Caco-2 (cell line): ENCODE measurements at regions not wholly inside any gene's neighbourhood (a gene's known extent, or its start where the extent isn't known, plus 50 kb on each side); places are given as distances from the start of the nearest gene placed in this dataset.

Source experiments
- BruUV-seq: library from RNA; stranded (reverse); fragments of 400-500 nt; replicated peaks from 2 replicates; lab custom pipeline; 2021; lab: Mats Ljungman, UMichigan
- CTCF ChIA-PET: fragments of 300-600 bp; sonication (Branson Sonifier 250); formaldehyde crosslinking; loops from one replicate; lab custom pipeline; 2022; ENCODE audit warnings: antibody characterized with exemption; lab: Charles Lee
- POLR2A ChIA-PET: fragments of 300-600 bp; sonication (Branson Sonifier 250); formaldehyde crosslinking; loops from one replicate; lab custom pipeline; 2022; ENCODE audit warnings: antibody characterized with exemption; lab: Charles Lee
- DNase-seq, 2 experiments: peaks; one replicate each; pipeline versions ENCODE4 v3.0.0 to v3.0.0-alpha.2; 2020 to 2022
- H3K27me3 ChIP-seq: replicated peaks from 2 replicates; pipeline ENCODE4 v1.6.0; 2011; ENCODE audit warnings: low read length; ENCODE audit not compliant: control insufficient read depth, insufficient read depth
- H3K36me3 ChIP-seq: 2 replicates; pipeline ENCODE4 v1.5.1; 2011; ENCODE audit warnings: low read length; ENCODE audit not compliant: control insufficient read depth, insufficient read depth
- H3K4me1 ChIP-seq: fragments of 250-450 bp; sonication (Bioruptor Pico); 2 replicates; pipeline ENCODE4 v1.5.1; 2020; ENCODE audit warnings: mild to moderate bottlenecking
- H3K4me3 ChIP-seq: 2 replicates; pipeline ENCODE4 v1.5.1; 2011; ENCODE audit warnings: low read depth, mild to moderate bottlenecking, control low read depth, low read length
- H3K9me3 ChIP-seq: fragments of 250-450 bp; sonication (Bioruptor Pico); 2 replicates; pipeline ENCODE4 v1.5.1; 2020; ENCODE audit warnings: mild to moderate bottlenecking, moderate library complexity
- H3K27ac Mint-ChIP-seq: one replicate; pipeline ENCODE4 v1.8.0; 2022; ENCODE audit warnings: mixed read lengths; ENCODE audit not compliant: unreplicated experiment
- H3K27me3 Mint-ChIP-seq: one replicate; pipeline ENCODE4 v1.8.0; 2022; ENCODE audit warnings: mixed read lengths; ENCODE audit not compliant: insufficient read depth, unreplicated experiment
- H3K36me3 Mint-ChIP-seq: one replicate; pipeline ENCODE4 v1.8.0; 2022; ENCODE audit warnings: mild to moderate bottlenecking, mixed read lengths; ENCODE audit not compliant: insufficient read depth, unreplicated experiment
- H3K4me1 Mint-ChIP-seq: one replicate; pipeline ENCODE4 v1.8.0; 2022; ENCODE audit warnings: low read depth, mixed read lengths; ENCODE audit not compliant: unreplicated experiment
- H3K4me3 Mint-ChIP-seq: one replicate; pipeline ENCODE4 v1.8.0; 2022; ENCODE audit warnings: mild to moderate bottlenecking, moderate library complexity, mixed read lengths; ENCODE audit not compliant: unreplicated experiment
- H3K9me3 Mint-ChIP-seq: one replicate; pipeline ENCODE4 v1.8.0; 2022; ENCODE audit warnings: mixed read lengths; ENCODE audit not compliant: unreplicated experiment
- intact Hi-C: fragments of 100-400 bp; cut with micrococcal nuclease; formaldehyde crosslinking; loops from one replicate; pipeline ENCODE4 v1.10.0; 2022; ENCODE audit not compliant: unreplicated experiment
- TF ChIP-seq, protein P1 (sequence below), 2 experiments: fragments of 200-600 bp in 1 of 2; IDR thresholded peaks; 1 replicate in 1 of 2; 2 replicates in 1 of 2; pipeline versions ENCODE4 v1.5.1 to v1.8.0; 2011 to 2022; ENCODE audit warnings: antibody characterized with exemption in 1 of 2, control low read depth in 1 of 2, inconsistent platforms in 1 of 2, low read depth in 1 of 2, low read length in 1 of 2, mild to moderate bottlenecking in 1 of 2, moderate library complexity in 1 of 2; ENCODE audit not compliant: insufficient read depth in 1 of 2, severe bottlenecking in 1 of 2, unreplicated experiment in 1 of 2

GRCh38 chr3:72517336-72517735, 330.9 kb downstream of the SHQ1 start:
- ChIA-PET CTCF (interaction anchor here (0.6 kb wide), 1 partner anchor 87 kb away, joined by 3 read pairs; no protein-coding TSS in a partner anchor), POLR2A (no interaction called here)
- no peak overlapping the region for H3K4me3 ChIP-seq
- H3K9me3 ChIP-seq = no peaks in the 10 kb centered on the region
- intact Hi-C loops = no loop called here
- peaks cover 7% of the 10 kb centered on the region for H3K4me1 Mint-ChIP-seq
- no peak for DNase-seq
- no peaks in the 10 kb centered on the region for H3K9me3 Mint-ChIP-seq
- TF ChIP-seq, protein P1, sequence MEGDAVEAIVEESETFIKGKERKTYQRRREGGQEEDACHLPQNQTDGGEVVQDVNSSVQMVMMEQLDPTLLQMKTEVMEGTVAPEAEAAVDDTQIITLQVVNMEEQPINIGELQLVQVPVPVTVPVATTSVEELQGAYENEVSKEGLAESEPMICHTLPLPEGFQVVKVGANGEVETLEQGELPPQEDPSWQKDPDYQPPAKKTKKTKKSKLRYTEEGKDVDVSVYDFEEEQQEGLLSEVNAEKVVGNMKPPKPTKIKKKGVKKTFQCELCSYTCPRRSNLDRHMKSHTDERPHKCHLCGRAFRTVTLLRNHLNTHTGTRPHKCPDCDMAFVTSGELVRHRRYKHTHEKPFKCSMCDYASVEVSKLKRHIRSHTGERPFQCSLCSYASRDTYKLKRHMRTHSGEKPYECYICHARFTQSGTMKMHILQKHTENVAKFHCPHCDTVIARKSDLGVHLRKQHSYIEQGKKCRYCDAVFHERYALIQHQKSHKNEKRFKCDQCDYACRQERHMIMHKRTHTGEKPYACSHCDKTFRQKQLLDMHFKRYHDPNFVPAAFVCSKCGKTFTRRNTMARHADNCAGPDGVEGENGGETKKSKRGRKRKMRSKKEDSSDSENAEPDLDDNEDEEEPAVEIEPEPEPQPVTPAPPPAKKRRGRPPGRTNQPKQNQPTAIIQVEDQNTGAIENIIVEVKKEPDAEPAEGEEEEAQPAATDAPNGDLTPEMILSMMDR (IDR thresholded peaks at IDR 0.05; ENCODE audit: insufficient read depth in 1 of 2, low read depth in 1 of 2, low read length in 1 of 2, severe bottlenecking in 1 of 2, unreplicated experiment in 1 of 2) = no peak
- no peaks in the 10 kb centered on the region for H3K27me3 ChIP-seq
- no peak overlapping the region for H3K27ac Mint-ChIP-seq
- H3K4me3 Mint-ChIP-seq = no peak overlapping the region
- no peaks in the 10 kb centered on the region for H3K27me3 Mint-ChIP-seq
- BruUV-seq = no TSS peak
- H3K4me1 ChIP-seq = peaks cover 26% of the 10 kb centered on the region; the same call in 1 of the 2 replicates
- no peaks in the 10 kb centered on the region for H3K36me3 ChIP-seq
- no peaks in the 10 kb centered on the region for H3K36me3 Mint-ChIP-seq

GRCh38 chr3:72516361-72516760, 331.9 kb downstream of the SHQ1 start:
- intact Hi-C loops = no loop called here
- ChIA-PET CTCF (no interaction called here), POLR2A (no interaction called here)
- Mint-ChIP-seq H3K36me3 (no peaks in the 10 kb centered on the region), H3K27ac (no peak overlapping the region), H3K9me3 (no peaks in the 10 kb centered on the region), H3K4me1 (peaks cover 7% of the 10 kb centered on the region), H3K4me3 (no peak overlapping the region), H3K27me3 (no peaks in the 10 kb centered on the region)
- no peaks in the 10 kb centered on the region for H3K36me3 ChIP-seq
- H3K4me3 ChIP-seq = no peak overlapping the region
- DNase-seq = no peak
- TF ChIP-seq, protein P1 (IDR thresholded peaks at IDR 0.05; ENCODE audit: insufficient read depth in 1 of 2, low read depth in 1 of 2, low read length in 1 of 2, severe bottlenecking in 1 of 2, unreplicated experiment in 1 of 2) = no peak
- no TSS peak for BruUV-seq
- H3K9me3 ChIP-seq = no peaks in the 10 kb centered on the region
- H3K4me1 ChIP-seq = peaks cover 26% of the 10 kb centered on the region; the same call in 1 of the 2 replicates
- no peaks in the 10 kb centered on the region for H3K27me3 ChIP-seq

DNA sequence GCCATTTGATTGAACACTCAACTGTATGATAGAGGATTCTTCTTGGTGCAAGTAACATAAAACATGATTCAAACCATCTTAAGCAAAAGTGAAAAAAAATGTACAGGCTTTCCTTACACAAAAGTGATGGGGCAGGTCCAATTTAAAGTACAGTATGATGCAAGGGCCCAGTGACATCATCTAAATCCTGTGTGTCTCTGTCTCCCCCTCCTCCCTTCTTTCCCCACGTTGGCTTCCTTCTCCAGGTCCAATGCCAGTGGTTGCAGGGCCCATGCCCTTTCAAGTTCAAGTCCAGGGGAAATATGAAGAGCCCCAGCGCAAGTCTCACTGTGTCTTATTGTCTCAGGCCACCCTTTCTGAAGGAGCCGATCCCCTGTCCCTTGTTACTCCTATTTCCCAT, 332.3 kb downstream of the SHQ1 start:
- no peaks in the 10 kb centered on the region for H3K27me3 ChIP-seq
- no peaks in the 10 kb centered on the region for H3K36me3 ChIP-seq
- H3K4me3 ChIP-seq = no peak overlapping the region
- H3K4me1 ChIP-seq = peaks cover 23% of the 10 kb centered on the region; the same call in 1 of the 2 replicates
- Mint-ChIP-seq H3K4me1 (peaks cover 7% of the 10 kb centered on the region), H3K27ac (no peak overlapping the region), H3K27me3 (no peaks in the 10 kb centered on the region), H3K36me3 (no peaks in the 10 kb centered on the region), H3K9me3 (no peaks in the 10 kb centered on the region), H3K4me3 (no peak overlapping the region)
- ChIA-PET CTCF (no interaction called here), POLR2A (no interaction called here)
- BruUV-seq = no TSS peak
- no peaks in the 10 kb centered on the region for H3K9me3 ChIP-seq
- TF ChIP-seq, protein P1 (IDR thresholded peaks at IDR 0.05; ENCODE audit: insufficient read depth in 1 of 2, low read depth in 1 of 2, low read length in 1 of 2, severe bottlenecking in 1 of 2, unreplicated experiment in 1 of 2) = no peak
- no peak for DNase-seq
- intact Hi-C loops = no loop called here
